ENCODE measurements at regions not wholly inside any gene's neighbourhood (a gene's known extent, or its start where the extent isn't known, plus 50 kb on each side); places are given as distances from the start of the nearest gene placed in this dataset.

GRCh38 chr9:14031810-14032209 lies 282.1 kb downstream of the NFIB start:
- no peaks in the 10 kb centered on the region for H3K27me3 Mint-ChIP-seq (ENCODE audit: low read depth)
- ATAC-seq (no peak), DNase-seq (no peak)
- no peak overlapping the region for H3K27ac Mint-ChIP-seq
- no peaks in the 10 kb centered on the region for H3K9me3 Mint-ChIP-seq (ENCODE audit: insufficient read depth)
- no peak overlapping the region for H3K4me3 Mint-ChIP-seq
- ChIA-PET CTCF (no interaction called here), POLR2A (no interaction called here)
- no peaks in the 10 kb centered on the region for H3K36me3 Mint-ChIP-seq (ENCODE audit: low read depth)
- H3K4me1 Mint-ChIP-seq (ENCODE audit: low read depth) = no peaks in the 10 kb centered on the region

- H3K4me3 Mint-ChIP-seq = no peak overlapping the region
- ChIA-PET CTCF (no interaction called here), POLR2A (no interaction called here)
- H3K27me3 Mint-ChIP-seq (ENCODE audit: low read depth) = no peaks in the 10 kb centered on the region
- no peaks in the 10 kb centered on the region for H3K9me3 Mint-ChIP-seq (ENCODE audit: insufficient read depth)
- no peaks in the 10 kb centered on the region for H3K4me1 Mint-ChIP-seq (ENCODE audit: low read depth)
- no peak overlapping the region for H3K27ac Mint-ChIP-seq
- H3K36me3 Mint-ChIP-seq (ENCODE audit: low read depth) = no peaks in the 10 kb centered on the region
- no peak for ATAC-seq
- DNase-seq = no peak
Measured at GRCh38 chr9:14031060-14031414, 282.9 kb downstream of the NFIB start.

GRCh38 chr9:14030375-14031059 lies 283.4 kb downstream of the NFIB start:
- Mint-ChIP-seq H3K4me3 (no peak overlapping the region), H3K27ac (no peak overlapping the region), H3K27me3 (ENCODE audit: low read depth) (no peaks in the 10 kb centered on the region), H3K9me3 (ENCODE audit: insufficient read depth) (no peaks in the 10 kb centered on the region), H3K4me1 (ENCODE audit: low read depth) (no peaks in the 10 kb centered on the region), H3K36me3 (ENCODE audit: low read depth) (no peaks in the 10 kb centered on the region)
- ChIA-PET CTCF (no interaction called here), POLR2A (no interaction called here)
- DNase-seq (no peak), ATAC-seq (no peak)

GRCh38 chr9:14029806-14030374 lies 284.1 kb downstream of the NFIB start:
- Mint-ChIP-seq H3K27ac (no peak overlapping the region), H3K27me3 (ENCODE audit: low read depth) (no peaks in the 10 kb centered on the region), H3K9me3 (ENCODE audit: insufficient read depth) (no peaks in the 10 kb centered on the region), H3K4me3 (no peak overlapping the region), H3K4me1 (ENCODE audit: low read depth) (no peaks in the 10 kb centered on the region), H3K36me3 (ENCODE audit: low read depth) (no peaks in the 10 kb centered on the region)
- DNase-seq = no peak
- no peak for ATAC-seq
- ChIA-PET POLR2A (no interaction called here), CTCF (no interaction called here)

GRCh38 chr9:14027116-14027800 lies 286.7 kb downstream of the NFIB start:
- POLR2A ChIA-PET = no interaction called here

GRCh38 chr9:14025741-14026140 lies 288.2 kb downstream of the NFIB start:
- Mint-ChIP-seq H3K27me3 (ENCODE audit: low read depth) (no peaks in the 10 kb centered on the region), H3K4me3 (no peak overlapping the region), H3K36me3 (ENCODE audit: low read depth) (no peaks in the 10 kb centered on the region), H3K9me3 (ENCODE audit: insufficient read depth) (no peaks in the 10 kb centered on the region), H3K4me1 (ENCODE audit: low read depth) (no peaks in the 10 kb centered on the region), H3K27ac (no peak overlapping the region)
- DNase-seq = no peak
- ATAC-seq = no peak
- CTCF ChIA-PET = no interaction called here
- POLR2A ChIA-PET = no interaction called here

More at GRCh38 chr9:14027116-14027800, 286.7 kb downstream of the NFIB start:
- no peaks in the 10 kb centered on the region for H3K27me3 Mint-ChIP-seq (ENCODE audit: low read depth)
- no peaks in the 10 kb centered on the region for H3K4me1 Mint-ChIP-seq (ENCODE audit: low read depth)
- H3K27ac Mint-ChIP-seq = no peak overlapping the region
- DNase-seq = no peak
- H3K36me3 Mint-ChIP-seq (ENCODE audit: low read depth) = no peaks in the 10 kb centered on the region
- CTCF ChIA-PET = no interaction called here
- H3K4me3 Mint-ChIP-seq = no peak overlapping the region
- no peaks in the 10 kb centered on the region for H3K9me3 Mint-ChIP-seq (ENCODE audit: insufficient read depth)
- ATAC-seq = no peak

- DNase-seq = no peak
- H3K9me3 Mint-ChIP-seq (ENCODE audit: insufficient read depth) = no peaks in the 10 kb centered on the region
- H3K4me3 Mint-ChIP-seq = no peak overlapping the region
- H3K27me3 Mint-ChIP-seq (ENCODE audit: low read depth) = no peaks in the 10 kb centered on the region
- CTCF ChIA-PET = no interaction called here
- no peaks in the 10 kb centered on the region for H3K4me1 Mint-ChIP-seq (ENCODE audit: low read depth)
- no peak overlapping the region for H3K27ac Mint-ChIP-seq
- H3K36me3 Mint-ChIP-seq (ENCODE audit: low read depth) = no peaks in the 10 kb centered on the region
- no peak for ATAC-seq
- POLR2A ChIA-PET = no interaction called here
Measured at GRCh38 chr9:14023285-14023684, 290.7 kb downstream of the NFIB start.

GRCh38 chr9:14021871-14022525 lies 291.9 kb downstream of the NFIB start:
- Mint-ChIP-seq H3K9me3 (ENCODE audit: insufficient read depth) (no peaks in the 10 kb centered on the region), H3K4me3 (no peak overlapping the region), H3K4me1 (ENCODE audit: low read depth) (no peaks in the 10 kb centered on the region), H3K27me3 (ENCODE audit: low read depth) (no peaks in the 10 kb centered on the region), H3K27ac (no peak overlapping the region), H3K36me3 (ENCODE audit: low read depth) (no peaks in the 10 kb centered on the region)
- DNase-seq = no peak
- POLR2A ChIA-PET = no interaction called here
- ATAC-seq = no peak
- CTCF ChIA-PET = no interaction called here

- H3K36me3 Mint-ChIP-seq (ENCODE audit: low read depth) = no peaks in the 10 kb centered on the region
- H3K9me3 Mint-ChIP-seq (ENCODE audit: insufficient read depth) = no peaks in the 10 kb centered on the region
- H3K27me3 Mint-ChIP-seq (ENCODE audit: low read depth) = no peaks in the 10 kb centered on the region
- ATAC-seq (no peak), DNase-seq (no peak)
- ChIA-PET POLR2A (no interaction called here), CTCF (no interaction called here)
- H3K4me1 Mint-ChIP-seq (ENCODE audit: low read depth) = no peaks in the 10 kb centered on the region
- no peak overlapping the region for H3K27ac Mint-ChIP-seq
- no peak overlapping the region for H3K4me3 Mint-ChIP-seq
Measured at GRCh38 chr9:14018081-14018480, 295.9 kb downstream of the NFIB start.

- DNase-seq (no peak), ATAC-seq (no peak)
- Mint-ChIP-seq H3K9me3 (ENCODE audit: insufficient read depth) (no peaks in the 10 kb centered on the region), H3K36me3 (ENCODE audit: low read depth) (no peaks in the 10 kb centered on the region), H3K4me3 (no peak overlapping the region), H3K27me3 (ENCODE audit: low read depth) (no peaks in the 10 kb centered on the region), H3K4me1 (ENCODE audit: low read depth) (no peaks in the 10 kb centered on the region), H3K27ac (no peak overlapping the region)
- ChIA-PET CTCF (no interaction called here), POLR2A (no interaction called here)
Measured at GRCh38 chr9:14014744-14015143, 299.2 kb downstream of the NFIB start.

GRCh38 chr9:14014218-14014617 lies 299.7 kb downstream of the NFIB start:
- ATAC-seq = no peak

GRCh38 chr9:14011799-14012560 lies 302.0 kb downstream of the NFIB start:
- ATAC-seq = no peak
- no peaks in the 10 kb centered on the region for H3K36me3 Mint-ChIP-seq (ENCODE audit: low read depth)
- no peaks in the 10 kb centered on the region for H3K4me1 Mint-ChIP-seq (ENCODE audit: low read depth)
- POLR2A ChIA-PET = no interaction called here
- no peak overlapping the region for H3K4me3 Mint-ChIP-seq
- no peaks in the 10 kb centered on the region for H3K27me3 Mint-ChIP-seq (ENCODE audit: low read depth)
- no peak for DNase-seq
- no peak overlapping the region for H3K27ac Mint-ChIP-seq
- peaks cover 6% of the 10 kb centered on the region for H3K9me3 Mint-ChIP-seq (ENCODE audit: insufficient read depth)
- CTCF ChIA-PET = no interaction called here

More at GRCh38 chr9:14014218-14014617, 299.7 kb downstream of the NFIB start:
- Mint-ChIP-seq H3K4me3 (no peak overlapping the region), H3K27ac (no peak overlapping the region), H3K4me1 (ENCODE audit: low read depth) (no peaks in the 10 kb centered on the region), H3K9me3 (ENCODE audit: insufficient read depth) (no peaks in the 10 kb centered on the region), H3K27me3 (ENCODE audit: low read depth) (no peaks in the 10 kb centered on the region), H3K36me3 (ENCODE audit: low read depth) (no peaks in the 10 kb centered on the region)
- CTCF ChIA-PET = no interaction called here
- DNase-seq = no peak
- POLR2A ChIA-PET = no interaction called here
